Astrocyte (in vitro differentiated cells and primary cell): ENCODE measurements at regions not wholly inside any gene's neighbourhood (a gene's known extent, or its start where the extent isn't known, plus 50 kb on each side); places are given as distances from the start of the nearest gene placed in this dataset.

ENCODE experiments used
- DNase-seq: peaks from one replicate; pipeline ENCODE4 v3.0.0-alpha.2; 2010; ENCODE audit warnings: low read depth
- FAIRE-seq: peaks from 2 replicates; lab custom pipeline; 2011; peaks lifted over from hg19 to GRCh38; lab: Jason Lieb, UNC
- H2AFZ ChIP-seq: 2 replicates; pipeline ENCODE4 v1.6.0; 2012; ENCODE audit warnings: low read depth, low read length, inconsistent platforms
- H3K27ac ChIP-seq: 2 replicates; pipeline ENCODE4 v1.5.1; 2011; ENCODE audit warnings: low read depth, low read length, inconsistent platforms
- H3K27me3 ChIP-seq: 2 replicates; pipeline ENCODE4 v1.6.0; 2011; ENCODE audit warnings: low read length, inconsistent platforms; ENCODE audit not compliant: insufficient read depth
- H3K36me3 ChIP-seq: 2 replicates; pipeline ENCODE4 v1.5.1; 2011; ENCODE audit warnings: low read length, inconsistent platforms; ENCODE audit not compliant: insufficient read depth
- H3K4me1 ChIP-seq: 2 replicates; pipeline ENCODE4 v1.5.1; 2011; ENCODE audit warnings: low read length, inconsistent platforms; ENCODE audit not compliant: insufficient read depth
- H3K4me2 ChIP-seq: 2 replicates; pipeline ENCODE4 v1.6.0; 2012; ENCODE audit warnings: low read length, inconsistent platforms
- H3K4me3 ChIP-seq: 2 replicates; pipeline ENCODE4 v1.5.1; 2011; ENCODE audit warnings: low read depth, mild to moderate bottlenecking, low read length, inconsistent platforms; ENCODE audit not compliant: insufficient read depth
- H3K79me2 ChIP-seq: 2 replicates; pipeline ENCODE4 v1.6.0; 2012; ENCODE audit warnings: mild to moderate bottlenecking, low read length, inconsistent platforms; ENCODE audit not compliant: insufficient read depth
- H3K9ac ChIP-seq: 2 replicates; pipeline ENCODE4 v1.6.0; 2012; ENCODE audit warnings: mild to moderate bottlenecking, low read length, inconsistent platforms
- H3K9me3 ChIP-seq: 2 replicates; pipeline ENCODE4 v1.5.1; 2012; ENCODE audit warnings: low read depth, mild to moderate bottlenecking, low read length, inconsistent platforms; ENCODE audit not compliant: insufficient read depth
- H4K20me1 ChIP-seq: 2 replicates; pipeline ENCODE4 v1.6.0; 2012; ENCODE audit warnings: low read length, inconsistent platforms; ENCODE audit not compliant: insufficient read depth
- H3K27ac Mint-ChIP-seq: one replicate; pipeline ENCODE4 v1.8.0; 2021; ENCODE audit warnings: mild to moderate bottlenecking, mixed read lengths; ENCODE audit not compliant: unreplicated experiment
- H3K27me3 Mint-ChIP-seq: one replicate; pipeline ENCODE4 v1.8.0; 2021; ENCODE audit warnings: low read depth, mixed read lengths; ENCODE audit not compliant: unreplicated experiment
- H3K36me3 Mint-ChIP-seq: one replicate; pipeline ENCODE4 v1.8.0; 2021; ENCODE audit warnings: low read depth, mixed read lengths; ENCODE audit not compliant: unreplicated experiment
- H3K4me1 Mint-ChIP-seq: one replicate; pipeline ENCODE4 v1.8.0; 2021; ENCODE audit warnings: low read depth, mixed read lengths; ENCODE audit not compliant: unreplicated experiment
- H3K4me3 Mint-ChIP-seq: one replicate; pipeline ENCODE4 v1.8.0; 2021; ENCODE audit warnings: mild to moderate bottlenecking, moderate library complexity, mixed read lengths; ENCODE audit not compliant: unreplicated experiment
- H3K9me3 Mint-ChIP-seq: one replicate; pipeline ENCODE4 v1.8.0; 2021; ENCODE audit warnings: mild to moderate bottlenecking, mixed read lengths; ENCODE audit not compliant: unreplicated experiment
- CTCF ChIP-seq: IDR thresholded peaks from 2 replicates; pipeline ENCODE4 v1.5.1; 2011; ENCODE audit warnings: low read depth, mild to moderate bottlenecking, inconsistent platforms, low read length, moderate library complexity; ENCODE audit not compliant: insufficient read depth
- EZH2 ChIP-seq: IDR thresholded peaks from 2 replicates; pipeline ENCODE4 v1.6.1; 2012; ENCODE audit warnings: mild to moderate bottlenecking, low read length, inconsistent platforms; ENCODE audit not compliant: insufficient read depth

DNA sequence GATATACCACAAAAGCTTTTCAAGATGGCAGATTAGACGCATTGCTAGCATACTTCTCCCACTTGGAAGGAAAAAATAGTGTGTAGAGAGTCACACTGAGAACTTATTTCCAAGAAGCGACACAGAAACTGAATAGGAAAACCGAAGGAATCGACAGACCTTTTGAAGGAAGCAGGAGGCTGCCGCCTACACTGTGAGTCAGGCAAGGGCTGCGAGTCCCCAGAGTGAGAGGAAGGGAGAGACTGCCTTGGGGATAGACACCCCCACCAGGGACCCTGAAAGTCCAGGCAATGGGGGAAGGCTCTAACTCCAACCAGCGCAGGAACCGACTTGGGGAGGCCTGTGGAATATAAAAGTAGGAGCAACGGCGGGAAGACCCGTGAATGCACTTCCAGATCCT lies 53.7 kb upstream of the SIRPG start:
- H4K20me1 ChIP-seq: no peaks in the 10 kb centered on the region
- no peak overlapping the region for H3K4me3 ChIP-seq
- no peak for DNase-seq
- H2AFZ ChIP-seq: no peak overlapping the region
- no peaks in the 10 kb centered on the region for H3K4me1 ChIP-seq
- no peak overlapping the region for H3K9ac ChIP-seq
- no peak overlapping the region for H3K27ac ChIP-seq
- Mint-ChIP-seq H3K4me3 (no peak overlapping the region), H3K27ac (no peak overlapping the region), H3K4me1 (no peaks in the 10 kb centered on the region), H3K27me3 (peaks cover 32% of the 10 kb centered on the region), H3K9me3 (peaks cover 7% of the 10 kb centered on the region), H3K36me3 (peaks cover 1% of the 10 kb centered on the region)
- H3K4me2 ChIP-seq: no peak overlapping the region
- H3K36me3 ChIP-seq: no peaks in the 10 kb centered on the region
- TF ChIP-seq EZH2 (no peak), CTCF (no peak)
- FAIRE-seq: no peak
- no peaks in the 10 kb centered on the region for H3K79me2 ChIP-seq
- no peaks in the 10 kb centered on the region for H3K9me3 ChIP-seq
- no peaks in the 10 kb centered on the region for H3K27me3 ChIP-seq

- Histone ChIP-seq H3K9me3 (no peaks in the 10 kb centered on the region), H3K9ac (no peak overlapping the region), H3K79me2 (no peaks in the 10 kb centered on the region), H3K27ac (no peak overlapping the region), H3K4me1 (no peaks in the 10 kb centered on the region), H3K4me2 (no peak overlapping the region), H3K27me3 (no peaks in the 10 kb centered on the region), H3K36me3 (no peaks in the 10 kb centered on the region), H2AFZ (no peak overlapping the region), H3K4me3 (no peak overlapping the region), H4K20me1 (no peaks in the 10 kb centered on the region)
- FAIRE-seq (no peak), DNase-seq (no peak)
- no peak overlapping the region for H3K4me3 Mint-ChIP-seq
- H3K9me3 Mint-ChIP-seq: peaks cover 7% of the 10 kb centered on the region
- peaks cover 1% of the 10 kb centered on the region for H3K36me3 Mint-ChIP-seq
- TF ChIP-seq EZH2: no peak
- H3K27me3 Mint-ChIP-seq: peaks cover 26% of the 10 kb centered on the region
- no peaks in the 10 kb centered on the region for H3K4me1 Mint-ChIP-seq
- H3K27ac Mint-ChIP-seq: no peak overlapping the region
Observed at GRCh38 chr20:1710484-1710883, 52.9 kb upstream of the SIRPG start.

- Histone ChIP-seq H3K27me3 (no peaks in the 10 kb centered on the region), H3K4me3 (no peak overlapping the region), H3K36me3 (no peaks in the 10 kb centered on the region), H3K4me1 (no peaks in the 10 kb centered on the region), H3K4me2 (no peak overlapping the region), H3K9ac (no peak overlapping the region), H2AFZ (no peak overlapping the region), H3K9me3 (no peaks in the 10 kb centered on the region), H3K79me2 (no peaks in the 10 kb centered on the region), H4K20me1 (no peaks in the 10 kb centered on the region), H3K27ac (no peak overlapping the region)
- H3K27me3 Mint-ChIP-seq: peaks cover 25% of the 10 kb centered on the region
- H3K4me3 Mint-ChIP-seq: no peak overlapping the region
- FAIRE-seq: no peak
- H3K9me3 Mint-ChIP-seq: peaks cover 7% of the 10 kb centered on the region
- no peak for DNase-seq
- H3K27ac Mint-ChIP-seq: no peak overlapping the region
- no peaks in the 10 kb centered on the region for H3K4me1 Mint-ChIP-seq
- peaks cover 1% of the 10 kb centered on the region for H3K36me3 Mint-ChIP-seq
- TF ChIP-seq EZH2 (no peak), CTCF (no peak)
Observed at GRCh38 chr20:1707588-1708449, 50.2 kb upstream of the SIRPG start.
